SW 1271 (cell line): ENCODE measurements at regions not wholly inside any gene's neighbourhood (a gene's known extent, or its start where the extent isn't known, plus 50 kb on each side); places are given as distances from the start of the nearest gene placed in this dataset.
"Not testable (repeated sequence)": the region's sequence is repeated elsewhere in the genome, so short reads cannot be mapped to it uniquely, and the experiment has no call there.

Source experiments
- DNase-seq, 2 experiments: peaks; one replicate each; lab custom pipeline; 2025; lab: John Stamatoyannopoulos, UW

DNA sequence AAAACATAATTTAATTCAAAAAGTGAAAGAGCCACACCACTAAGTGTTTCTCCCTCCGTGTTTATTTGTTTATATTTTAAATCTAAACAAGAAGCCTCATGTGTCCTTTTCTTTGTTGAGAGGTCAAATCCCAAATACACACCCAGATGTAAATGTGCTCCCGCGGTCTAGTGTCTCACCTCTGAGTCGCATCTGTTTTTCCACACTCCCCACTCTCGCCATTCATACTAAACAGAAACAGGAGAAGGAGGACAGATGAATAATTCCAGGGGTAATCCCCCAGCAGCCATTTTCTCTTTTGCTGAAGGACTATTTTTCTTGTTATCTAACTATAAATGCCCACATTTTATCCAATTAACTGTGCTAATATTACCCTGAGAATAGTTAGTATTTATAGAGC is 361.6 kb upstream of the RIOK2 start:
- no peak for DNase-seq

DNA sequence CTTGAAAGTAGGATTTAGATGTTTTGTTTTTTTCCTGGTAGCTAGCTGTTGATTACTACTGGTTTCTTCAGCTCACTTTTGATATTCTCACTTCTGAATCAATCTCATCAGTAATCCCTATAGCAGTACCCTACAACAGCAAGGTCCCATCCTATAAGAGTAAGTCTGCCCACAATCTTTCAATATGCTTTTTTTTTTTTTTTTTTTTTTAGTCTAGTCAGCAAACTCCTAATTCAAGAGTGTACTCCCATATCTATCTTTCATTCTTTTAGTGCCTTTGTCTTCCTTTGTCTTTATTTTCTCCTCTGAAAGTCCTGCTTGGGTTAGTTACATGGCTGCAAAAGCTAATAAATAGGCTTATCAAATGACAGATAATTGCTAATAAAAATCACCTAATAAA is 362.4 kb upstream of the RIOK2 start:
- no peak for DNase-seq

DNA sequence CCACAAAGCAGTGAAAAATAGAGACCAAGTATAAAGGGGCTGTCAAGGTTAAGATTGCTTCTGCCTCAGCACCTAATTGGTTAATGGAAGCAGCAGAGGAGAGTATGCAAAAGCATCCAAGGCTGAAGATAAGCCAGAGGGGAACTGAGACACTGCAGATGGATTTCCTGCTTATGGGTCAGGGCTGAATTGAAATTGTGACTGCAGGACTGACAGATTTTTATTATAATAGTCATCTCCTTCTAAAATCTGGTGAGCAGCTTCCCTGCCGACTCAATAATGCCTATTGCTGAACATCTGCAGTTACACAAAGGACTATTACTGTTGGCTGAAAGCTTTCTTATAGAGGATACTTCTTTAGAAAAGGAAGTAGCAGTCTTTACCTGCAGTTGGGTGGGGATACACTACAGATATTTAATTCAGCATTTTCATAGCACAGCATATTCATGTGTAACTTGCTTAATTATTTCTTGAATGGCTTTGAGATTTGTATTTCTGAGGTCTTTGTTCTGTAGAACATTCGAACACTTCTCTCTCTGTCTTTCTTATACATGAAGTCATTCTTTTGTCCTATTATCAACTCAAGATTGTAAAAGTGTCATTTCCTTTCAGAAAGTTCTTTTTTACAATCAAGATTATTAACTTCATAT is 363.0 kb upstream of the RIOK2 start:
- DNase-seq, result no peak

DNA sequence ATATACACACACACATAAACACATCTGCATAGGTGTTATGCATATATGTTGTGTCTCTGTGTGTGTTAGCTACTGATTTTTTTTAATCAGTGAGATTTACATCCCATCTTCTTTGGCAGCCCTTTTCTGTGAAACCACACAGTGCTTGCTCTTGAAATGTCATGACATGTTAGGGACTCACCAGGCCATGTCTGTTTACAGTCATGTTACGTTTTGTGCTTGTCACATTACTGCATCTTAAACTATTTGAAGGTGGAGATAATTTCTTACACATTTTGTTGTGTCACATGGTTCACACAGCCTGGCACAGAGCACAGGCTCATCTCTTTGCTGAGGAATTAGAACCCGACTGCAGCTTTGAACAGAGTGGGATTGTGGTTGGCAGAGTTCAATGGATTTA is 364.4 kb upstream of the RIOK2 start:
- no peak for DNase-seq

DNA sequence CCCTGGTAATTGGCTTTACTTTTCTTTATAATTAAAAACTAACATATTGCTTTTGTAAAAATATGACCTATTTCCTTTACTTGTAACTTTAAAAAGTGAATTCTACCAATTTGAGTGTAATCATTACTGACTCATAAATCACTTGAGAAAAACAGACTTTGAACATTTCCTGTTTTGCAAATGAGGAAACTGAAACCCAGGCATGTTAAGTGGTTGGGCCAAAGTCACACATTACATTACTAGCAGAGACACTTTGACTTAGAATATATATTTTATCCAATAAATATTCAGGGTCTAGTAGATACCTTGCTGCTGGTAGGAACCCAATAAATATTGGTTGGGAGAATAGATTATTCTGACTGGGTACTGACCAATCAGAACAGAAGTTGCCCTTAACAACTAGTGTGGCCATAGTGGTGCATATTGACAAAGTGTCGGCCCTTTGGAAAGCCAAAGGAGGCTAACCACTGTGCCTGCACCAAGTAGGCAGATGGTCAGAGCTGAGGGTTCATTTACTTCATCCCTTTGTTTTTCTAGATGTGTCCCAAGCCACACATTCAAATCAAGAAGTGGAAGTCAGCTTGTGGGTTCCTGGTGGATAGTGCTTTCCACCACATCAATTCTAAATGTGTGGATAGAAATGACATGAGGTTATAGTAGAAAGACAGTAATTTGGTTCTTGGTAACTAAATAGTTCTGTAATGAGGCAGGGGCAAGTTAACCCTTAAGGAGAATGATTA is 365.1 kb upstream of the RIOK2 start:
- no peak for DNase-seq

DNA sequence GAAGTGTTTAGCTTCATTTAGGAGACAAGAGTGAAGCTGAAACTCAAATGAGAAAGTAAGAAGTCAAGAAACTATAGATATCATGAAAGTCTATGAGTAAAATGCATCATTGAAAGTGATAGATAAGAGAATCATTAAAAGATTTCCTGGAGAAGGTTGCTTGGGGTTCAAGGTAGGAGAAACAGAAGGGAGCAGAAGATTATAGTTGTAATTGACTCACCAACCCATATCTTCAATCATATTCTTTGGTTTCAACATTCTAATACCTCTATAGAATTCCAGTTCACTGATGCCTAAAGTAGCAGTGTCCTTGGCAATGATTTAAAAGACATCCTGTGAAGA is 365.7 kb upstream of the RIOK2 start:
- no peak for DNase-seq

DNA sequence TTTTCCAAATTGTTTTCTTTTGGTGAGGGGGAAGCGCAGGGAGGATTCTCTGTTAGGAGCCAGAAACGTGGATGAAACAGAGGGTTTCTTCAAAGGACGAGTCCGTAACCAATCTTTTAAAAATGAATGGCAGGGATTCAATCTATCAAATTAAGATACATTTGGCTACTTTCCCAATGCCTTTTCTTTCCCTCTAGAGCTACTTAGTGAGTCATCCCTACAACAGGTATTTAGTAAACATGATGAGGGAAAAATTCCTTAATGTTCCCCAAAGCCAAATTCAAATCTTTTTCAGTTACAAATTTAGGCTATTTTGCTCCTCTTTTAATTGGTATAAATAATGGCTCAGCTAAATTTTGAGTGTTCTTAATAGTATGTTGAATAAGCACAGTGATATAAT is 366.4 kb upstream of the RIOK2 start:
- DNase-seq, result no peak

DNA sequence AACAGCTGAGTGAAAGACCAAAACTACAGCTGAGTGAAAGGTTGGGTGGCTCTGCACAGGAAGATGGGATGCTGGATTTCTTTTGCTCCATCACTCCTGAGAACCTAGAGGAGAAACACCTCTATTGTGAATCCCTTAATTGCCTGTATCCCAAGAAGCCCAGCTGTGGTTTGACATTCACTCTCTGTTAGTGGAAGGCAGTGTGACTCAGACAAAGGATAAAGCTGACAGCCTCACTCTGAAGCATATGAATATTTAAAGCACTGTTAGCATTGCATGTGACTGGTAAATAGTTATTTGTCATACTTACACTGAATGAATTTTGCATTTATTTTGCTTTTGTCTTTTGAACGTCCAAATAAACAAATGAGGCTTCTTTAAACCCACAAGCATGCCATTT is 367.1 kb upstream of the RIOK2 start:
- DNase-seq, result no peak

DNA sequence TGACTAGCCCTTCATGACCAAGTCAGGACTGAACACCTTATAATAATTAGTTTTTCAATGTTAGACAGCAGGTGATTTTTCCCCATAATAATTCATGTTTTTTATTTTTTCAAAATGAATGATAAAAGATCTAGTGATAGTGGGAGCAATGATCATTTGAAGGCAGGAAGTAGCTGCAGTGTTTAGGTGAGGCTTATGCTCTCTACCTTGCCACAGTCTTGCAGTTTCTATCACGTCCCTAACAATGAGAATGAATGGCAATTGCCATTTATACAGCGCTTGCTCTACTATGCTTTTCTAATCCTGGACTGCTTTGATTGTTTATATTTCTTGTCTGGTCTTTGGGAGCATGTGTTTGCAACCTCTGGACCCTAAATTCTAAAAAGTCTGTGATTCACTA is 367.8 kb upstream of the RIOK2 start:
- DNase-seq, result no peak

DNA sequence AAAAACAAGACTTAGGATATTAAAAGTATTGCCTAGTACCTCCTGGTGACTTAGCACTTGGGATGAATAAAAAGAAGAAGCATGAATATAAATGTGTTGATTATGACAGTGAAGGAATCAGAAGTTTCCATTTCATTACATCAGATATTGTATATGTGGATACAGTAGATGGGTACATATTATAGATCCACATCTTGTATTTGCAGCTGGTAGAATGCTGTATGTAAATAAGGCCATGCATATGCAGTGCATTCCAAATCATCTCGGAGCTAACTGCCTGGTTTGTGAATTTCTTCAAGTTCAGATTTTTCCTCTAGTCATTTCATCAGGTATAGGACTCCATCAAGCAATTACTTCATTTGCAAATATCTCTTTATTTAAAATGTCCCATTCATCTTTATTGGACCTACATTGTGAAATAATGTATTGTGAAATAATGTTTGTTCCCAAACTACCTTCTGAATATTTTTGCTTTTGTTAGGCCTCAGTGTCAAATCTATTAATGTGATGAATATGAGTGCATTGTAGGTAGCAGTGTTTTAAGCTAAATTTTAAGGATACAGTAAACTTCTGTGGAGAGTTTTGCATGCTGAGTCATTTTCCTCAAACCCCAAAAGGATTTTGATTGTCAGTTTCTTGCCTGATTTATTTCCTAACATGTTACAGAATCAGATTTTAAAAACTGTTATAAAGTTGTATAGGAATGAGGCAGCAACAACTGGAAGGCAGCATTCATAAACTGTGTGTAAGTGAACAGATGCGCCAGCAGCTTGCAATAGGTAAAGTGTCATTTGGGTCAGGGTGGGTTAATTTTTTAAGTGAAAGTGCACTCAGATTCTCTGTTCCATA is 370.8 kb upstream of the RIOK2 start:
- no peak for DNase-seq

DNA sequence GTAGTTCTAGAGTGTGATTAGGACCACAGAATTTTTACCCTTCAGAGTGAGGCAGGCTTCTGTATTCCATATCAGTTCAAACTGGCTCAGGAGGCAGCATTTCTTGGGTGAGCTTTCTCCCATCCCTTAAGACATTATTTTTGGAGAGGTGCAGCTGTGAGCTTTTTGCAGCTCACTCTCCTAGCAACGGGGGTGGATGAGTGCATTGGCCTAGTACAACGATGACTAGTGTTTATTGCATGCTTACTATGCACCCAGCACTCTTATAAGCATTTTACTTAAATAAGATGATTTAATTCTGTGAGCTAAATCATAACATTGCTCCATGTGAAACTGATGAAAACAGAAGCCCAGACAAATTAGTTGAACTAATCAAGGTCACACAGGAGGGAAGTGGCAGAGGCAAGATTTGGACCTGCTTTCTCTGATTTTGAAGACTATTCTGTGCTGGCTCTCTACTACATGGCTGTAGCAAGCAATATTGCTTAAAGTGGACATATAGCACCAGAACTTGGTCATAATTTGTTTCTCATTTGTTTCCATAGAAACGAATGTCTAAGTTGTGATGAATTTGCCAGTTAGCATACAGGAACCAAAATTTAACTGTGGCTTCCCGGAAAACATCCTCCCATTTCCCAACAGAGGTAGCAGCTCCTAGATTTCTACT is 372.1 kb upstream of the RIOK2 start:
- DNase-seq, result no peak

DNA sequence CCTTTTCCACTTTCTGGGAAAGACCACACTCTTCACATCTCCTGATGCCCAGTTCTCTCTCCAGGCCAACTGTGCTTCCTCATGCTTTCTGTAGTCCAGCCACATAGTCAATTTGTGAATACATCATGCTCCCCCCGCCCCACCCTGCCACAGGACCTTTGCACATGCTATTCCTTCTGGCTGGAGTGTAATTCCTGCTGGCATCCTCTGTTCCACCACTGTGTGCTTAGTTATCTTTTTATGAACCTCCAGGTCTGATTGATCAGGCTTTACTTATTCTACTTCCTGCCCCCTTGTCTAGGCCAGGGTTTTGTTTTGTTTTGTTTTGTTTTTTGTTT is 372.6 kb upstream of the RIOK2 start:
- DNase-seq, result no peak

DNA sequence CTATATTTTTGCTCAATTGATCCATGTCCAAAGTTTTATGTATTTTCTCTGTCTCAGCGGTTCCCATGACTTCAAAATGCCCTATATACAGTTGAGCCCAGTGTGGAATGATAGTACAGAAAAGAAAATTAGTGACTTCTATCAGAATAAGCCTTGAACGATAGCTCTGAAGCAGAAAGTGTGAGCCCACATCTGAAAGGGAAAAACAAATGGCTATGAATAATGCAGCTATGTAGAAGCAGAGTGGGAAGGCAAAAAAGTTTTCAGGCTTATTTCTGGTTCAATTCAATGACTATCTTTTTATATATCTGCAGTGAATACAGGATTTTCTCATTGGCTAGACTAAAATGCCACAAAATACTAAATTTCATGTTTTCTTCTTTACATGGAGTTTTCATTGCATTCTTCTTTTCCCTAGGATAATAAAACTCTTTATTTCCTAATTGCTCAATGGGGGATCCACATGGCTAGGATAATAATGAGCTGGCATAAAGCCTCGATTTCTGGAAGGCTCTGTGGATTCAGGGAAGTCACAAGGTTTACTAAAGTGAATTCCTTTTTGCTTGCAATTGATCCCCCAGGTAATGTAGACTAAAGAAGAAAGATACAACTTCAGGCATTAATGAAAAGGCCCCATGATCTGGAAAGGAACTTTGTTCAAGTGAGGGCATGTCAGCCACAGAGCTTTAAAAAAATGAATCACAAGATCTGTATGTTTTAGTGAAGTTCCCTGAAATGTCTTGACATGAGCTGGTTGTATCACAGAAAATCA is 377.0 kb upstream of the RIOK2 start:
- no peak for DNase-seq

DNA sequence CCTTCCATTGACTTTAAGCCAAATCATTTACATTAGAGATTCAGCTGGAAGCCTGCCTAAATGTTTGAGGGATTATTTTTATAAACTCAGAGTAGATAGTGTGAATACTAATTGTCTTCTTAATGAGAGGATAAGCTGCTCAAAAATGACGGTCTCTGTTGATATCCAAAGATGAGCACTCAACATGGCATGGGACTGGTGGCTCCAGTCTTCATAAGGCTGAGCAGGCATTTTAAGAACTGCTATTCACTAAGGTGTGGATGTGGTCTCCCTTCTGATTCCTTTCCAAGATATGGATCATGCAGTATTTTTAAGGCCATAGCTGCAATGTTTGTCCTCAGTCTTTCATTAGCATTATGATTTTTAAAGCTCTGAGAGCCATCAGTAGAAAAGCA is 377.5 kb upstream of the RIOK2 start:
- no peak for DNase-seq

DNA sequence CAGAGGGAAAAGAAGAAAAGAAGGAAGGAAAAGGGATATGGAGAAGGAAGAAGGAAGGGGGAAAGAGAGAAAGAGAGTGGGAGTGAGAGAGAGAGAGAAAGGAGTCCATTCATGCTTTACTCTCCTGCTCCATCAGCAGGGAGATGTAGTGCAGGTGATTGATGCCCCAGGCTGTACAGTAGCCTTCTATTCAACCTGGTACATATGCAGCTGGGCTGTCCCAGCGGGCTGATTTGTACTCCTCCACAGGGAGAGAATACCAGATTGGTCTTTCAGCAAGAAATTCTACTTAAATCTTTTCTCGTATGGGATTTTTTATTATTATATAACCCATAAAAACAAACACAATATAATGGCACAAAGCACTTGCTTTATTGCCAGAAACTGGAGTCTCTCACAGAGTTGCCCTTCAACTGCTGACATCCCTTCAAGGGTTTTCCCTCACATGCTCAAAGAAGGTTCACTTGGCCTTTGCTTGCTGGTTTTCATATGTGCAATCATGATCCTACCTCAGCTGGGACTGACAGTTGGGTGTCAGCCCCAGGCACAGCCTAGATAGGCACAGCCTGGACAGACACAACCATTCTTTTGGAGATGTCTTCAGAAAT is 380.1 kb upstream of the RIOK2 start:
- no peak for DNase-seq

DNA sequence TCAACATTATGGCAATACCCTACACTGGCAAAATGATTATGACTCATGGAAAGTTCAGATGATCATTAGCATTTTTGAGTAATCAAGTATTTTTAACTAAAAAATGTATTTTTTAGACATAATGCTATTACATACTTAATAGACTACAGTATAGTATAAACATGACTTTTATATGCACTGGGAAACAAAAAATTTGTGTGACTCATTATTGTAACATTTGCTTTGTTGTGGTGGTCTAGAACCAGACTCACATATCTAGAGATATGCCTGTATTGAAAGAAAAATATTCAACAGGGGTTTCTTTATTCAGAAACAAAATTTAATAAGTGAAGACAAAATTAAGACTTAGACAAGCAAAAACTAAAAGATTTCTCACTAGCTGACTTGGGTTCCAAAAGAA is 385.3 kb upstream of the RIOK2 start:
- no peak for DNase-seq

DNA sequence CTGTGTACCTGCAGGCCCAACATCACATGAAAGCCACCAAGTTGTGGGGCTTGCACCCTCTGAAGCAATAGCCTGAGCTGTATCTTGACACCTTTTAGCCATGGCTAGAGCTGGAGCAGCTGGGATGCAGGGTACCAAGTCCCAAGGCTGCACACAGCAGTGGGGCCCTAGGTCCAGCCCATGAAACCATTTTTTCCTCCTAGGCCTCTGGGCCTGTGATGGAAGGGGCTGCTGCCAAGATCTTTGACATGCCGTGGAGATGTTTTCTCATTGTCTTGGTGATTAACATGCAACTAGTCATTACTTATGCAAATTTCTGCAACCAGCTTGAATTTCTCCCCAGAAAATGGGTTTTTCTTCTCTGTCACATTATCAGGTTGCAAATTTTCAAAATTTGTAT is 387.2 kb upstream of the RIOK2 start:
- DNase-seq, result no peak

DNA sequence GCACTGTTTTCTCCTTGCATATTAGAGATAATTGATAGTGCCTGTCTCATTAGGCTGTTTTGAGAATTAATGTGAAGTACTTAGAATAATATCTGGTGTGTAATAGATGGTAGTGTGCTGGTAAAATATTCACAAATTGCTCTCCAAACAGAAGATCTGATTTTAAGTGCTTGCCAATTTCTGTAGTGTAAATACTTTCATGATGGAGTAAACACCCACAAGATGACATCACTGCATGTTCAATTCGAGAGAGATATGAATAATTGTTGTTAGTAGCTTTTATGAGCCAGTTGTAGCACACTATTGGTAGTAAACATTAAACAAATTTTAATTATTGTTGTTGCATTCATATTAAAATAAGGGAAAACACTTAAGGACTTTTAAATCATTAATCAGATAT is 392.3 kb upstream of the RIOK2 start:
- no peak for DNase-seq

DNA sequence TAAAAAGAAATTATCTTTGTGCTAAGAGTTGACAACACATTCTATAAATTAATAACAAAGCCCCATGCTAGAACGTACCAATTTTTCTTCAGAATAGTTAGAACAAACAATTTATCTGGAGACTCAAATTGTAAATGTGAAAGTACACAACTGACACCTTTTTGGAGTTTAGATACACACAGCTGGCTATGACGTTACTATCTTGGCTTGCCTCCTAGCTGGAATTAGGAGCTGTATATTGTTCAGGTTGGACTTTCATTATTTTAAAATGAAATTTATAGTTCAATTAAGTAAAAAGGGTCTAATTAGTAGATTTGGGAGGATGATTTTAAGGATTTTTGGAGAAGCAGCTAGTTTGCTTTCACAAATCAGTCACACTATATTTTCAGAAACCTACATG is 393.9 kb upstream of the RIOK2 start:
- DNase-seq, result no peak

DNA sequence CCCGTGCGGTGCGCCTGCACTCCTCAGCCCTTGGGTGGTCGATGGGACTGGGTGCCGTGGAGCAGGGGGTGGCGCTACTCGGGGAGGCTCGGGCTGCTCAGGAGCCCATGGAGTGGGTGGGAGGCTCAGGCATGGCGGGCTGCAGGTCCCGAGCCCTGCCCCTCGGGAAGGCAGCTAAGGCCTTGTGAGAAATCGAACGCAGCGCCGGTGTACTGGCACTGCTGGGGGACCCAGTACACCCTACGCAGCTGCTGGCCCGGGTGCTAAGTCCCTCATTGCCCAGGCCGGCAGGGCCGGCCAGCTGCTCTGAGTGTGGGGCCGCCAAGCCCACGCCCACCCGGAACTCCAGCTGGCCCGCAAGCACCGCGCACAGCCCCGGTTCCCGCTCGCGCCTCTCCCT is 396.9 kb upstream of the RIOK2 start:
- not testable (repeated sequence) for DNase-seq

DNA sequence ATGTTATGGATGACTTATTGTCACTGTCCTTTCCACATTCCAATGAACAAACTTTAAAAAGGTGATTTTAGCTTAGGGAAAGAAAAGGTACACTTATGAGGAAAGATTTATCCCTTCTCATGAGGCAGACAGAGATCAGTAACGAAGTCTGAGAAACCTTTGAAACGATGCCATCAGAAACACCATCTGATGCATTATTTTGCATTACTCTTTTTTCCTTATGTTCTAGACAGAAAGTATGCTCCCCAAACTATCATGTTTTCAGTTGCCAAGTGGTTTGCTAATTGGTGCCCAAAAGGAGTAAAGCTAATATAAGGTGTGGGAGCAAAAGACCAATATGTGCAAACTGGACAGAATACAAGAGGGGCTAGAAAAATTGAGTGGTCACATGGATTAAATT is 397.7 kb upstream of the RIOK2 start:
- DNase-seq, result no peak

DNA sequence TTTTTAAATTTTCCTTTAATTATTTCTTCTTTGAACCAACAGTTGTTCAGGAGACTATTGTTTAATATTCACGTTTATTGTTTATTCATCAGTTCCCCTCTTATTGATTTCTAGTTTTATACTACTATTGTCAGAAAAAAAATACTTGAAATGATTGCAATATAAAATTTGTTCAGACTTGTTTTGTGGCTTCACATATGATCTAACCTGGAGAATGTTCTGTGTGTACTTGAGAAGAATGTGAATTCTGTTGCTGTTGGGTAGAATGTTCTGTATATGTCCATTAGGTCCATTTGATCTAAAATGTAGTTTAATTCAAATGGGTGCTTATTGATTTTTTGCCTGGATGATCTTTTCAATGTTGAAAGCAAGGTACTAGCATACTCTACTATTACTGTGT is 408.7 kb upstream of the RIOK2 start:
- DNase-seq, result no peak
